ENCODE measurements at regions not wholly inside any gene's neighbourhood (a gene's known extent, or its start where the extent isn't known, plus 50 kb on each side); places are given as distances from the start of the nearest gene placed in this dataset.

GRCh38 chr14:106802413-106803364 is 1276.3 kb downstream of the TMEM121 start:
- H3K36me3 ChIP-seq: no peaks in the 10 kb centered on the region
- H3K27me3 ChIP-seq: peaks cover 0 to 26% (median 4%) of the 10 kb centered on the region in 9 donors
- no peak overlapping the region for H3K27ac ChIP-seq
- intact Hi-C loops (cut with DNase I): no loop called here
- WGBS, 4 donors: 54 to 59% (median 59%) methylated on average over 26 of the region's 26 CpGs
- H3K4me3 ChIP-seq: no peak overlapping the region
- no peaks in the 10 kb centered on the region for H3K9me3 ChIP-seq
- TF ChIP-seq, protein P1, sequence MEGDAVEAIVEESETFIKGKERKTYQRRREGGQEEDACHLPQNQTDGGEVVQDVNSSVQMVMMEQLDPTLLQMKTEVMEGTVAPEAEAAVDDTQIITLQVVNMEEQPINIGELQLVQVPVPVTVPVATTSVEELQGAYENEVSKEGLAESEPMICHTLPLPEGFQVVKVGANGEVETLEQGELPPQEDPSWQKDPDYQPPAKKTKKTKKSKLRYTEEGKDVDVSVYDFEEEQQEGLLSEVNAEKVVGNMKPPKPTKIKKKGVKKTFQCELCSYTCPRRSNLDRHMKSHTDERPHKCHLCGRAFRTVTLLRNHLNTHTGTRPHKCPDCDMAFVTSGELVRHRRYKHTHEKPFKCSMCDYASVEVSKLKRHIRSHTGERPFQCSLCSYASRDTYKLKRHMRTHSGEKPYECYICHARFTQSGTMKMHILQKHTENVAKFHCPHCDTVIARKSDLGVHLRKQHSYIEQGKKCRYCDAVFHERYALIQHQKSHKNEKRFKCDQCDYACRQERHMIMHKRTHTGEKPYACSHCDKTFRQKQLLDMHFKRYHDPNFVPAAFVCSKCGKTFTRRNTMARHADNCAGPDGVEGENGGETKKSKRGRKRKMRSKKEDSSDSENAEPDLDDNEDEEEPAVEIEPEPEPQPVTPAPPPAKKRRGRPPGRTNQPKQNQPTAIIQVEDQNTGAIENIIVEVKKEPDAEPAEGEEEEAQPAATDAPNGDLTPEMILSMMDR (IDR thresholded peaks at IDR 0.05): no peak
- no peak for TF ChIP-seq POLR2A (IDR thresholded peaks at IDR 0.05)
- ATAC-seq (no peak), DNase-seq (no peak)
- no peaks in the 10 kb centered on the region for H3K4me1 ChIP-seq

DNA sequence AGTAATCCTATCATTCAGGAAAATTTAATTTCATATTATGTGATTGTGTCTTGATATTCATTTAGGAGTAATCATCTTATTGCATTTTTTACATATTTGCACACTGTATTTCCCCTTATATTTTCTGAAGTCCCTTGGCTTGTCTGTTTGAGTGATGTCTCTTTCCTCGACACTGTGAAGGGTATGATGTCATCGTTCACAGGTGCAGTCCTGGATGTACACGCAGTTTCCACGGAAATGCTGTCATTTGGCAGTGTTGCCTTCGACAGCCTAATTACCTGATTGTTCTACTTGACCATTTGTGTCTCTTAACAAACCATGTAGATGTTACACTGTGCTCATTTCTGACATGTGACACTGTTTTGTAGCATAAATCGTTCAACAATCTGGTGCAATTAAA is 1277.0 kb downstream of the TMEM121 start:
- Histone ChIP-seq H3K27ac (no peak overlapping the region), H3K4me3 (no peak overlapping the region), H3K27me3 (peaks cover 0 to 26% (median 4%) of the 10 kb centered on the region in 9 donors), H3K36me3 (no peaks in the 10 kb centered on the region), H3K9me3 (no peaks in the 10 kb centered on the region), H3K4me1 (no peaks in the 10 kb centered on the region)
- WGBS, 4 donors: 47 to 53% (median 50%) methylated on average over 6 of the region's 6 CpGs
- DNase-seq (no peak), ATAC-seq (no peak)
- no peak for TF ChIP-seq POLR2A (IDR thresholded peaks at IDR 0.05)
- TF ChIP-seq, protein P1 (IDR thresholded peaks at IDR 0.05): no peak
- intact Hi-C loops (cut with DNase I): no loop called here

DNA sequence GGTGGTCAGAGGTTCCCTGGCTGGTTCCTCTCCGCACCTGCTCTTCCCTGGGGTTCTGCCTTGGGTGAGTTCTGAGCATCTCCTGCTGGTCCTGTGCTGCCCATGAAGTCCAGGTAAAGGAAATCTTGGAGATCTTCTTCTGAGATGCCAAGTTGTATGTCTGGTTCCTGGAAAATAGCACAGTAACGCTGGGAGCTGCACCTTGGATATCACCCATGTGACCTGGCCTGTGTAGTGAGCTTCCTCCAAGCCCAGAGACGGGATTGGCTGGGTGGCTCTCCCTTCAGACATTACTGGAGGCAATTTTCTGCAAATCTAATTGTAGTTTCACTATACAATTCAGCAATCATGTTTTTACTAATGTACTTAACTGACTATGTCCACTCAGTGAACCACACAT is 1281.1 kb downstream of the TMEM121 start:
- TF ChIP-seq POLR2A (IDR thresholded peaks at IDR 0.05): no peak
- TF ChIP-seq, protein P1 (IDR thresholded peaks at IDR 0.05): no peak
- intact Hi-C loops (cut with DNase I): no loop called here
- WGBS, 4 donors: 30 to 36% (median 32%) methylated on average over 3 of the region's 3 CpGs
- no peaks in the 10 kb centered on the region for H3K4me1 ChIP-seq
- DNase-seq (no peak), ATAC-seq (no peak)
- H3K27ac ChIP-seq: no peak overlapping the region
- H3K4me3 ChIP-seq: no peak overlapping the region
- no peaks in the 10 kb centered on the region for H3K9me3 ChIP-seq
- H3K27me3 ChIP-seq: peaks cover 0 to 16% (median 3%) of the 10 kb centered on the region in 9 donors
- H3K36me3 ChIP-seq: no peaks in the 10 kb centered on the region

GRCh38 chr14:106808458-106808857 is 1282.1 kb downstream of the TMEM121 start:
- intact Hi-C loops (cut with DNase I): no loop called here
- no peak for ATAC-seq

More at GRCh38 chr14:106808458-106808857, 1282.1 kb downstream of the TMEM121 start:
- Histone ChIP-seq H3K9me3 (no peaks in the 10 kb centered on the region), H3K27me3 (peaks cover 0 to 14% (median 0%) of the 10 kb centered on the region in 9 donors), H3K4me3 (no peak overlapping the region), H3K36me3 (no peaks in the 10 kb centered on the region), H3K4me1 (no peaks in the 10 kb centered on the region), H3K27ac (no peak overlapping the region)
- 13 to 20% (median 18%) methylated on average over 3 of the region's 3 CpGs for WGBS, 4 donors
- no peak for DNase-seq
- TF ChIP-seq POLR2A (IDR thresholded peaks at IDR 0.05): no peak
- TF ChIP-seq, protein P1 (IDR thresholded peaks at IDR 0.05): no peak

Data from heart left ventricle (tissue), 16 donors.